ENCODE measurements at regions not wholly inside any gene's neighbourhood (a gene's known extent, or its start where the extent isn't known, plus 50 kb on each side); places are given as distances from the start of the nearest gene placed in this dataset.

DNA sequence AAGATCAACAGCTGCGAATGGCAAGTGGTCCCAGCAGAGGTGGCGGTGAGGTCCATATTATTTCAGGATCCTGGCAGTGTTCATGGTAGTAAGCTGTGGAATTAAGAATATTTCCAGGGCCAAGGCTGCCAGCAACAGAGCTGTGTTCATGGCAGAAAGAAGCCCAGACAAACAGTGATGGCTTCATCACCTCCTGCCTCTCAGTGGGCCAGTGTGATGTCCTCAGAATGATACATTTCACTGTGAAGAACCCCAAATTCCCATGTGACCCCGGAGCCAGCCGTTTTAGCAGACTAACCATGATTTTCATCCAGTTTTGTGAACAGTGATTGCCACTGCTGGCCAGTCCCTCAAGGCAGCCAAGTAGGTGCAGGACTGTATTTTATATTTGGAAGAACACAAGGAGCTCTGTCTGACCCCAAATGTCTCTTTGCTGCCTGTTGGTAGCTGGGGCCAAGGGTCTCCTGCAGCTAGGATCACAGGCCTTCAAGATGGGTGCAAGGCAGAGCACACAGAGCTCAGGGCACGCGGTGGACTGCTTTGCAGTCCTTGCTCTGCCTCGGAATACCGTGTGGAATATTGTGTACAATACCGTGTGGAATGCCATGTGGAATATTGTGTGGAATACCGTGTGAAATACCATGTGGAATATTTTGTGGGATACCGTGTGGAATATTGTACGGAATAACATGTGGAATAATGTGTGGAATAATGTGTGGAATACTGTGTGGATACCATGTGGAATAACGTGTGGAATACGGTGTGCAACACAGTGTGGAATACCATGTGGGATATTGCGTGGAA, 132.3 kb upstream of the CHST15 start:
- 87 to 90% methylated on average over 15 of the region's 15 CpGs for WGBS, 2 donors

DNA sequence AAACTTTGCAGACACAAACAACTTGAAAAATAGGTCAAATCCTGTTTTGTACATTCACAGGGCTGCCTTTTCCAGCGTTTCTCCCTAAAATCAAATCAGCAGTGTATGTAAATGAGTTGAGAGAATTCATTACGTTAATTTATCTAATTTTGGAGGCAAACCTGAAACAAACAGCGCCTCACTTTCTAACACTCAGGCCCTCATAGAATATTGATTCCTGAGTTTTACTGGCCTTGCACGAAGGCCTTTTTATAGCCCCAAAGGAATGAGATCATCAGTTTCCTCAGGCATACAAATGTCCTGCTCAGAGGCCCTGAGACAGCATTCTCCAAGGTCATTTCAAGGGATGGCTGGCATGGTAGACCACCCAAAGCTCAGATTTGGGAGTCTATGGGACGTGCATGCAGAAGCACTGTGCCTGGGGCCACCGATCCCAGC, 131.7 kb upstream of the CHST15 start:
- intact Hi-C loops (cut with DNase I), result no loop called here
- Histone ChIP-seq H3K27me3 (no peaks in the 10 kb centered on the region), H3K9me3 (no peaks in the 10 kb centered on the region), H3K36me3 (no peaks in the 10 kb centered on the region), H3K4me1 (no peaks in the 10 kb centered on the region), H3K27ac (no peak overlapping the region), H3K4me3 (no peak overlapping the region)
- DNase-seq (no peak), ATAC-seq (no peak), FAIRE-seq (no peak)
- WGBS, 2 donors, result 61 to 63% methylated on average over 6 of the region's 6 CpGs
- TF ChIP-seq, protein P1, sequence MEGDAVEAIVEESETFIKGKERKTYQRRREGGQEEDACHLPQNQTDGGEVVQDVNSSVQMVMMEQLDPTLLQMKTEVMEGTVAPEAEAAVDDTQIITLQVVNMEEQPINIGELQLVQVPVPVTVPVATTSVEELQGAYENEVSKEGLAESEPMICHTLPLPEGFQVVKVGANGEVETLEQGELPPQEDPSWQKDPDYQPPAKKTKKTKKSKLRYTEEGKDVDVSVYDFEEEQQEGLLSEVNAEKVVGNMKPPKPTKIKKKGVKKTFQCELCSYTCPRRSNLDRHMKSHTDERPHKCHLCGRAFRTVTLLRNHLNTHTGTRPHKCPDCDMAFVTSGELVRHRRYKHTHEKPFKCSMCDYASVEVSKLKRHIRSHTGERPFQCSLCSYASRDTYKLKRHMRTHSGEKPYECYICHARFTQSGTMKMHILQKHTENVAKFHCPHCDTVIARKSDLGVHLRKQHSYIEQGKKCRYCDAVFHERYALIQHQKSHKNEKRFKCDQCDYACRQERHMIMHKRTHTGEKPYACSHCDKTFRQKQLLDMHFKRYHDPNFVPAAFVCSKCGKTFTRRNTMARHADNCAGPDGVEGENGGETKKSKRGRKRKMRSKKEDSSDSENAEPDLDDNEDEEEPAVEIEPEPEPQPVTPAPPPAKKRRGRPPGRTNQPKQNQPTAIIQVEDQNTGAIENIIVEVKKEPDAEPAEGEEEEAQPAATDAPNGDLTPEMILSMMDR (IDR thresholded peaks at IDR 0.05), result no peak

More for the DNA sequence above, 132.3 kb upstream of the CHST15 start:
- H3K4me1 ChIP-seq, result no peaks in the 10 kb centered on the region
- H3K36me3 ChIP-seq, result no peaks in the 10 kb centered on the region
- TF ChIP-seq, protein P1 (IDR thresholded peaks at IDR 0.05), result no peak
- no peaks in the 10 kb centered on the region for H3K9me3 ChIP-seq
- H3K27ac ChIP-seq, result no peak overlapping the region
- H3K4me3 ChIP-seq, result no peak overlapping the region
- intact Hi-C loops (cut with DNase I), result no loop called here
- DNase-seq, result no peak
- H3K27me3 ChIP-seq, result no peaks in the 10 kb centered on the region
- no peak for ATAC-seq
- FAIRE-seq, result no peak

GRCh38 chr10:124224331-124225028, 131.1 kb upstream of the CHST15 start:
- TF ChIP-seq, protein P1 (IDR thresholded peaks at IDR 0.05), result no peak
- intact Hi-C loops (cut with DNase I), result no loop called here
- no peaks in the 10 kb centered on the region for H3K4me1 ChIP-seq
- DNase-seq, result no peak
- no peak for FAIRE-seq
- H3K27me3 ChIP-seq, result no peaks in the 10 kb centered on the region
- peak in 2 of 4 donors; percentile 41 to 43 for ATAC-seq
- no peaks in the 10 kb centered on the region for H3K9me3 ChIP-seq
- no peak overlapping the region for H3K4me3 ChIP-seq
- WGBS, 2 donors, result 77 to 81% methylated on average over 18 of the region's 18 CpGs
- no peaks in the 10 kb centered on the region for H3K36me3 ChIP-seq
- H3K27ac ChIP-seq, result no peak overlapping the region

GRCh38 chr10:124223711-124224085, 130.3 kb upstream of the CHST15 start:
- DNase-seq (no peak), ATAC-seq (no peak), FAIRE-seq (no peak)
- Histone ChIP-seq H3K9me3 (no peaks in the 10 kb centered on the region), H3K4me1 (no peaks in the 10 kb centered on the region), H3K27me3 (no peaks in the 10 kb centered on the region), H3K27ac (no peak overlapping the region), H3K4me3 (no peak overlapping the region), H3K36me3 (no peaks in the 10 kb centered on the region)
- WGBS, 2 donors, result 73 to 79% methylated on average over 6 of the region's 6 CpGs
- TF ChIP-seq, protein P1 (IDR thresholded peaks at IDR 0.05), result no peak
- intact Hi-C loops (cut with DNase I), result no loop called here
